ENCODE measurements at regions not wholly inside any gene's neighbourhood (a gene's known extent, or its start where the extent isn't known, plus 50 kb on each side); places are given as distances from the start of the nearest gene placed in this dataset.

- H2AFZ ChIP-seq (ENCODE audit: low read length), result no peak overlapping the region
Observed at GRCh38 chr2:107091163-107091864, 205.3 kb upstream of the ST6GAL2 start.

More at GRCh38 chr2:107091163-107091864, 205.3 kb upstream of the ST6GAL2 start:
- H4K8ac ChIP-seq (replicated peaks; ENCODE audit: insufficient read length, low read depth, low read length), result no peak overlapping the region
- no peak overlapping the region for H2BK15ac ChIP-seq (ENCODE audit: low read depth, low read length)
- no peaks in the 10 kb centered on the region for H3K4me1 ChIP-seq (ENCODE audit: insufficient read depth, low read length)
- no peak overlapping the region for H3K9ac ChIP-seq (ENCODE audit: extremely low read depth, insufficient read length, low read length)
- no peak overlapping the region for H2AK5ac ChIP-seq (ENCODE audit: insufficient read length, low read length)
- Mint-ChIP-seq H3K27ac (no peak overlapping the region; a peak in 1 of 7 replicates), H3K27me3 (ENCODE audit: low read depth) (no peaks in the 10 kb centered on the region), H3K4me3 (no peak overlapping the region), H3K4me1 (no peaks in the 10 kb centered on the region), H3K36me3 (ENCODE audit: insufficient read depth in 1 of 3, low read depth in 3 of 3) (no peaks in the 10 kb centered on the region), H3K9me3 (no peaks in the 10 kb centered on the region)
- H3K23ac ChIP-seq (ENCODE audit: insufficient read length, low read depth, low read length), result no peak overlapping the region
- no peaks in the 10 kb centered on the region for H3K79me1 ChIP-seq (ENCODE audit: insufficient read depth, low read depth, low read length, poor library complexity, severe bottlenecking)
- H4K20me1 ChIP-seq (ENCODE audit: control insufficient read depth, insufficient read depth, insufficient read length), result no peaks in the 10 kb centered on the region
- no peak overlapping the region for H3K18ac ChIP-seq (ENCODE audit: insufficient read length, low read depth, low read length)
- WGBS (ENCODE audit: extremely low coverage, insufficient read length, low lambda C conversion rate), result no CpG with 5 or more reads among the region's 7 CpGs
- no peak overlapping the region for H3K4me2 ChIP-seq (ENCODE audit: insufficient read depth, insufficient read length, low read length)
- no peaks in the 10 kb centered on the region for H3K9me3 ChIP-seq (ENCODE audit: control insufficient read depth, low read depth, low read length)
- H3K56ac ChIP-seq (ENCODE audit: insufficient read length, low read depth, low read length), result no peak overlapping the region
- no peak overlapping the region for H3T11ph ChIP-seq (ENCODE audit: low read length)
- no peak overlapping the region for H3K27ac ChIP-seq (ENCODE audit: insufficient read length, low read depth, low read length)
- no peak overlapping the region for H2BK5ac ChIP-seq (ENCODE audit: insufficient read length, low read length)
- no peak overlapping the region for H2BK20ac ChIP-seq (ENCODE audit: low read depth, low read length, poor library complexity, severe bottlenecking)
- TF ChIP-seq CTCF (conservative IDR thresholded peaks at IDR 0.05), result no peak
- no peak overlapping the region for H3K4ac ChIP-seq (ENCODE audit: low read depth, low read length)
- no peaks in the 10 kb centered on the region for H3K23me2 ChIP-seq (ENCODE audit: insufficient read length, low read depth, low read length, poor library complexity, severe bottlenecking)
- H4K5ac ChIP-seq (ENCODE audit: insufficient read length, low read depth, low read length), result no peak overlapping the region
- H3K79me2 ChIP-seq (ENCODE audit: insufficient read depth, low read length), result no peaks in the 10 kb centered on the region
- no peak for DNase-seq
- H3K27me3 ChIP-seq (ENCODE audit: insufficient read depth, low read length), result no peaks in the 10 kb centered on the region
- no peak overlapping the region for H2BK120ac ChIP-seq (ENCODE audit: low read depth, low read length, poor library complexity, severe bottlenecking)
- no peak overlapping the region for H4K91ac ChIP-seq (ENCODE audit: insufficient read length, low read depth, low read length)
- no peak overlapping the region for H3K14ac ChIP-seq (ENCODE audit: insufficient read depth, low read length)
- H2BK12ac ChIP-seq (ENCODE audit: insufficient read length, low read depth, low read length), result peak overlapping the region; percentile 89

Measured in H9 (cell line).